Lower leg skin (tissue), 3 donors: ENCODE measurements at regions not wholly inside any gene's neighbourhood (a gene's known extent, or its start where the extent isn't known, plus 50 kb on each side); places are given as distances from the start of the nearest gene placed in this dataset.

ENCODE experiments used
- CTCF ChIP-seq, 3 donors: fragments of 450-650 bp; IDR thresholded peaks; one replicate each; pipeline ENCODE4 v1.5.1; 2016; ENCODE audit warnings: antibody characterized with exemption in 3 of 3, mild to moderate bottlenecking in 3 of 3, moderate library complexity in 2 of 3
- POLR2A ChIP-seq, 2 donors: fragments of 450-650 bp; IDR thresholded peaks; one replicate each; pipeline ENCODE4 v1.6.1; 2016 to 2017; ENCODE audit warnings: antibody characterized with exemption in 2 of 2, mild to moderate bottlenecking in 1 of 2, moderate library complexity in 1 of 2

- TF ChIP-seq CTCF (IDR thresholded peaks at IDR 0.05) (no peak), POLR2A (IDR thresholded peaks at IDR 0.05) (no peak)
Observed at GRCh38 chr4:129675036-129675435, 579.1 kb downstream of the C4orf33 start.
